Spinal cord (tissue), 9 donors: ENCODE measurements at regions not wholly inside any gene's neighbourhood (a gene's known extent, or its start where the extent isn't known, plus 50 kb on each side); places are given as distances from the start of the nearest gene placed in this dataset.
"Not testable (repeated sequence)": the region's sequence is repeated elsewhere in the genome, so short reads cannot be mapped to it uniquely, and the experiment has no call there.

Experiments
- DNase-seq, 6 donors: peaks; one replicate each; pipeline versions ENCODE4 v3.0.0 to v3.0.0-alpha.2; 2013 to 2015; ENCODE audit warnings: low spot score in 6 of 6, low read depth in 4 of 6
- H3K27ac ChIP-seq: one replicate; pipeline ENCODE4 v1.5.1; 2013; ENCODE audit warnings: low read depth, low read length, control low read depth
- H3K27me3 ChIP-seq: one replicate; pipeline ENCODE4 v1.6.1; 2013; ENCODE audit warnings: low read length; ENCODE audit not compliant: control insufficient read depth, insufficient read depth
- H3K36me3 ChIP-seq: one replicate; pipeline ENCODE4 v1.6.1; 2013; ENCODE audit warnings: low read length; ENCODE audit not compliant: control insufficient read depth, insufficient read depth
- H3K4me1 ChIP-seq: one replicate; pipeline ENCODE4 v1.6.1; 2013; ENCODE audit warnings: low read length; ENCODE audit not compliant: control insufficient read depth, insufficient read depth
- H3K4me3 ChIP-seq: one replicate; pipeline ENCODE4 v1.5.1; 2013; ENCODE audit warnings: low read depth, low read length, control low read depth
- H3K9me3 ChIP-seq: one replicate; pipeline ENCODE4 v1.6.1; 2013; ENCODE audit warnings: low read length; ENCODE audit not compliant: control insufficient read depth, insufficient read depth
- WGBS: methylation state at CpG from one replicate; pipeline ENCODE4 v1.1.5; 2013; ENCODE audit warnings: missing lambda C conversion rate; ENCODE audit not compliant: insufficient coverage; 5-methylcytosine and 5-hydroxymethylcytosine counted together
- donor health status: healthy.

DNA sequence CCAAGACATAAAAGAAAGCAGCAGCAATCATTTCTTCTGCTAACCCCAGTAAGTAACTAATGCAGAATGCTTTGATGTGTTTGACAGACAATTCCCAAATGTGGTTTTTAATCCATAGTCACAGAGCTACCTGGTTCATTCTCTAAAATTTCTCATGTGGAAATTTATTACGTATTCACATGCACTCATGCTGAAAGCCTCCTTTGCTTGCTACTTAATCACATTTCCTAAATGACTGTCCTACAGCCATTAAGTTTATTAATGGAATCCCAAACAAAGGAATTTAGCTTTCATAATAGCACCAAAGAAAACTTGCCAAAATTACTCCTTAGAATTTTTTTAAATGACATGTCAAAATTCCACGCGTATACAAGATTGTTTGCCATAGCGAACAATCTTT lies 68.6 kb upstream of the MCHR2 start:
- H3K4me3 ChIP-seq, result no peak overlapping the region
- H3K27me3 ChIP-seq, result no peaks in the 10 kb centered on the region
- DNase-seq, result no peak
- H3K27ac ChIP-seq, result no peak overlapping the region
- no peaks in the 10 kb centered on the region for H3K4me1 ChIP-seq
- 88% methylated on average over 1 of the region's 4 CpGs for WGBS
- no peaks in the 10 kb centered on the region for H3K9me3 ChIP-seq
- no peaks in the 10 kb centered on the region for H3K36me3 ChIP-seq

- DNase-seq, result no peak
- no peaks in the 10 kb centered on the region for H3K4me1 ChIP-seq
- no peak overlapping the region for H3K4me3 ChIP-seq
- no peaks in the 10 kb centered on the region for H3K9me3 ChIP-seq
- H3K36me3 ChIP-seq, result no peaks in the 10 kb centered on the region
- H3K27ac ChIP-seq, result no peak overlapping the region
- WGBS, result no CpG with 5 or more reads among the region's 2 CpGs
- H3K27me3 ChIP-seq, result no peaks in the 10 kb centered on the region
These were observed 63.9 kb upstream of the MCHR2 start for GRCh38 chr6:100057941-100058340.

- DNase-seq, result no peak
- no peak overlapping the region for H3K27ac ChIP-seq
These were observed 56.5 kb upstream of the MCHR2 start for GRCh38 chr6:100050550-100050949.

DNA sequence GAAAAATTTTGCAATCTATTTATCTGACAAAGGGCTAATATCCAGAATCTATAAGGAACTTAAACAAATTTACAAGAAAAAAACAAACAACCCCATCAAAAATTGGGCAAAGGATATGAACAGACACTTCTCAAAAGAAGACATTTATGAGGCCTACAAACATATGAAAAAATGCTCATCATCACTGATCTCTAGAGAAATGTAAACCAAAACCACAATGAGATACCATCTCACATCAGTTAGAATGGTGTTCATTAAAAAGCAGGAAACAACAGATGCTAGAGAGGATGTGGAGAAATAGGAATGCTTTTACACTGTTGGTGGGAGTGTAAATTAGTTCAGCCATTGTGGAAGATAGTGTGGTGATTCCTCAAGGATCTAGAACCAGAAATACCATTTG lies 49.9 kb upstream of the MCHR2 start:
- not testable (repeated sequence) for H3K36me3 ChIP-seq, H3K4me1 ChIP-seq

More at GRCh38 chr6:100050550-100050949, 56.5 kb upstream of the MCHR2 start:
- WGBS, result 92% methylated on average over 2 of the region's 2 CpGs
- no peaks in the 10 kb centered on the region for H3K27me3 ChIP-seq
- H3K36me3 ChIP-seq, result no peaks in the 10 kb centered on the region
- H3K4me3 ChIP-seq, result no peak overlapping the region
- no peaks in the 10 kb centered on the region for H3K9me3 ChIP-seq
- no peaks in the 10 kb centered on the region for H3K4me1 ChIP-seq

More for the DNA sequence above, 49.9 kb upstream of the MCHR2 start:
- H3K27me3 ChIP-seq, H3K4me3 ChIP-seq, H3K9me3 ChIP-seq, H3K27ac ChIP-seq, DNase-seq: not testable (repeated sequence)
